Common myeloid progenitor, CD34-positive (primary cell): ENCODE measurements at regions not wholly inside any gene's neighbourhood (a gene's known extent, or its start where the extent isn't known, plus 50 kb on each side); places are given as distances from the start of the nearest gene placed in this dataset.
A peak's percentile ranks its signal among the peaks of the same experiment; 100 is the strongest.
"Not testable (repeated sequence)": the region's sequence is repeated elsewhere in the genome, so short reads cannot be mapped to it uniquely, and the experiment has no call there.

Source experiments
- CTCF ChIA-PET: fragments of 350-600 bp; sonication (Branson Sonifier 250); formaldehyde crosslinking; loops from one replicate; lab custom pipeline; 2021; ENCODE audit warnings: antibody characterized with exemption; lab: Charles Lee
- POLR2A ChIA-PET: fragments of 350-600 bp; sonication (Branson Sonifier 250); formaldehyde crosslinking; loops from one replicate; lab custom pipeline; 2021; ENCODE audit warnings: antibody characterized with exemption; lab: Charles Lee
- DNase-seq, 3 donors: peaks; one replicate each; pipeline versions ENCODE4 v3.0.0 to v3.0.0-alpha.2; 2013
- H3K27ac ChIP-seq, 2 experiments: 1 replicate in 1 of 2; 2 replicates in 1 of 2; pipeline ENCODE4 v1.7.0; 2013; ENCODE audit warnings: inconsistent platforms in 2 of 2, low read length in 2 of 2, mild to moderate bottlenecking in 2 of 2, low read depth in 1 of 2, moderate library complexity in 1 of 2; ENCODE audit not compliant: severe bottlenecking in 2 of 2, insufficient read depth in 1 of 2, poor library complexity in 1 of 2
- H3K27me3 ChIP-seq, 5 experiments: replicated peaks in 2 of 5; 1 replicate in 3 of 5; 2 replicates in 2 of 5; pipeline versions ENCODE4 v1.6.1 to v1.7.0; 2013; ENCODE audit warnings: low read length in 4 of 5, mild to moderate bottlenecking in 2 of 5, moderate library complexity in 2 of 5, inconsistent platforms in 1 of 5; ENCODE audit not compliant: insufficient read depth in 5 of 5, control insufficient read depth in 4 of 5
- H3K36me3 ChIP-seq, 4 experiments: 1 replicate in 2 of 4; 2 replicates in 2 of 4; pipeline versions ENCODE4 v1.6.1 to v1.7.0; 2013; ENCODE audit warnings: low read length in 3 of 4, control low read depth in 1 of 4, mild to moderate bottlenecking in 1 of 4; ENCODE audit not compliant: control insufficient read depth in 4 of 4, insufficient read depth in 4 of 4
- H3K4me1 ChIP-seq, 4 experiments: 1 replicate in 3 of 4; 2 replicates in 1 of 4; pipeline versions ENCODE4 v1.6.1 to v1.7.1; 2013; ENCODE audit warnings: low read length in 3 of 4, mild to moderate bottlenecking in 3 of 4, control low read depth in 1 of 4, inconsistent platforms in 1 of 4, moderate library complexity in 1 of 4; ENCODE audit not compliant: control insufficient read depth in 4 of 4, insufficient read depth in 4 of 4; ENCODE audit errors: control extremely low read depth in 1 of 4
- H3K4me3 ChIP-seq, 7 experiments: 1 replicate in 4 of 7; 2 replicates in 3 of 7; pipeline versions ENCODE4 v1.5.1 to v1.7.0; 2013; ENCODE audit warnings: mild to moderate bottlenecking in 7 of 7, low read length in 6 of 7, moderate library complexity in 6 of 7, inconsistent platforms in 2 of 7, low read depth in 2 of 7, control low read depth in 1 of 7; ENCODE audit not compliant: insufficient read depth in 4 of 7, control insufficient read depth in 1 of 7; ENCODE audit errors: extremely low read depth in 1 of 7
- H3K9me3 ChIP-seq, 5 experiments: 1 replicate in 4 of 5; 2 replicates in 1 of 5; pipeline versions ENCODE4 v1.6.1 to v1.7.1; 2013; ENCODE audit warnings: low read length in 4 of 5, mild to moderate bottlenecking in 2 of 5, inconsistent platforms in 1 of 5, low read depth in 1 of 5, moderate library complexity in 1 of 5; ENCODE audit not compliant: control insufficient read depth in 4 of 5, insufficient read depth in 2 of 5; ENCODE audit errors: control extremely low read depth in 1 of 5
- WGBS: methylation state at CpG from one replicate; pipeline ENCODE4 v1.1.5; 2013; ENCODE audit not compliant: insufficient coverage; 5-methylcytosine and 5-hydroxymethylcytosine counted together

DNA sequence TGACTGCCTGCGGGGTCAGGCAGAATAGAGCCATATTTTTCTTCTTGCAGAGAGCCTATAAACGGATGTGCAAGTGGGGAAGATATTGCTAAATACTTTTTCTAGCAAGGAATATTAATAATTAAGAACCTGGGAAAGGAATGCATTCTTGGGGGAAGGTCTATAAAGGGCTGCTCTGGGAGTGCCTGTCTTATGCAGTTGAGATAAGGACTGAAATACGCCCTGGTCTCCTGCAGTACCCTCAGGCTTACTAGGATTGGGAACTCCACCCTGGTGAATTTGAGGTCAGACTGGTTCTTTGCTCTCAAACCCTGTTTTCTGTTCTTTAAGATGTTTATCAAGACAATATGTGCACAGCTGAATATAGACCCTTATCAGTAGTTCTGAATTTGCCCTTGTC lies 152.5 kb upstream of the APOOL start:
- H3K27ac ChIP-seq, H3K36me3 ChIP-seq, H3K4me3 ChIP-seq, POLR2A ChIA-PET, H3K4me1 ChIP-seq, CTCF ChIA-PET, H3K9me3 ChIP-seq, H3K27me3 ChIP-seq: not testable (repeated sequence)
- 79% methylated on average over 2 of the region's 3 CpGs for WGBS
- peak in 2 of 3 donors; percentile 2 to 5 for DNase-seq

- H3K4me3 ChIP-seq, H3K4me1 ChIP-seq, H3K27ac ChIP-seq, H3K27me3 ChIP-seq, H3K9me3 ChIP-seq, DNase-seq, H3K36me3 ChIP-seq, POLR2A ChIA-PET: not testable (repeated sequence)
- WGBS, result 95% methylated on average over 13 of the region's 20 CpGs
- CTCF ChIA-PET, result interaction anchor here (1.1 kb wide), 1 partner anchor 127 kb away, joined by 3 read pairs; no protein-coding TSS in a partner anchor
Measured at GRCh38 chrX:84856791-84857190, 146.9 kb upstream of the APOOL start.

- CTCF ChIA-PET, DNase-seq, H3K4me3 ChIP-seq, H3K36me3 ChIP-seq, H3K27me3 ChIP-seq, POLR2A ChIA-PET, H3K27ac ChIP-seq, H3K4me1 ChIP-seq, H3K9me3 ChIP-seq: not testable (repeated sequence)
- WGBS, result no CpG with 5 or more reads among the region's 2 CpGs
Measured at GRCh38 chrX:84858771-84859170, 144.9 kb upstream of the APOOL start.

GRCh38 chrX:84865113-84865512 lies 138.6 kb upstream of the APOOL start:
- Histone ChIP-seq H3K27ac (no peak overlapping the region), H3K27me3 (no peaks in the 10 kb centered on the region), H3K36me3 (no peaks in the 10 kb centered on the region), H3K4me1 (no peaks in the 10 kb centered on the region), H3K9me3 (no peaks in the 10 kb centered on the region), H3K4me3 (no peak overlapping the region)
- CTCF ChIA-PET, result no interaction called here
- no peak for DNase-seq
- POLR2A ChIA-PET, result no interaction called here

DNA sequence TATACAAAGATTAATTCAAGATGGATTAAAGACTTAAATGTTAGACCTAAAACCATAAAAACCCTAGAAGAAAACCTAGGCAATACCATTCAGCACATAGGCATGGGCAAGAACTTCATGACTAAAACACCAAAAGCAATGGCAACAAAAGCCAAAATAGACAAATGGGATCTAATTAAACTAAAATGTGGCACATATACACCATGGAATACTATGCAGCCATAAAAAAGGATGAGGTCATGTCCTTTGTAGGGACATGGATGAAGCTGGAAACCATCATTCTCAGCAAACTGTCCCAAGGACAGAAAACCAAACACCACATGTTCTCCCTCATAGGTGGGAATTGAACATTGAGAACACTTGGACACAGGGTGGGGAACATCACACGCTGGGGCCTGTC lies 133.4 kb upstream of the APOOL start:
- H3K27me3 ChIP-seq, H3K4me1 ChIP-seq, H3K36me3 ChIP-seq, CTCF ChIA-PET, H3K27ac ChIP-seq, H3K4me3 ChIP-seq, POLR2A ChIA-PET, DNase-seq, H3K9me3 ChIP-seq: not testable (repeated sequence)
- WGBS, result no CpG with 5 or more reads among the region's 1 CpG

DNA sequence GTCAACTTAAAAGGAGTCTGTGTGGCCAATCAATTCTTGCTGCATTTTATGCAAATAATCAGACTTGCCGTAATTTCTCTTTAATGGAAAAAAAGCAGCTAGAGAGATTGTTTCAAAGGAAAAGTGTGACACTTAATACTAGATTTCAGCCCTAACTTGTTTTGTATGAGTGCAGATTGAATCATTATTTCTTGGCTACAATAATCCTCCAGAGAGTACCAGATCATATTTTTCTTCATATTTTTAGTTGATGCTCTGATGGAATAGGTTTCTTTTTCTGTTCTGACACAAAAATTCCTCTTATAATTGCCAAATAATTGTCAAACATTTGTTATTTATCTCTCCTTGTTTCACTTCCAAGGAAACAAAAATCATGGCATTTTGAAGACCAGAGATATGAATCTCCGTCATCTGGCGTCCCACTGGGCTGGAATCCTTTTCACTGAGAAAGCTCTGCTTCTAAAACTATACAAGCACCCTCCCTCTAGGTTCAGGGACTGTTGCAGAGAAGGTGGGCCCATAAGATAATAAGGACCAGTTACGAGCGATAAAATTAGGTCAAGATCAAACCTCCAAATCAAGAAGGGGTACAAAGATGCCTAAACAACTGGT lies 131.4 kb upstream of the APOOL start:
- H3K36me3 ChIP-seq, H3K4me1 ChIP-seq, H3K27ac ChIP-seq, CTCF ChIA-PET, H3K4me3 ChIP-seq, H3K9me3 ChIP-seq, DNase-seq, POLR2A ChIA-PET, H3K27me3 ChIP-seq: not testable (repeated sequence)
- WGBS, result 100% methylated on average over 2 of the region's 5 CpGs

GRCh38 chrX:84873176-84873575 lies 130.5 kb upstream of the APOOL start:
- Histone ChIP-seq H3K36me3 (no peaks in the 10 kb centered on the region), H3K27me3 (no peaks in the 10 kb centered on the region), H3K27ac (no peak overlapping the region), H3K9me3 (no peaks in the 10 kb centered on the region), H3K4me1 (no peaks in the 10 kb centered on the region), H3K4me3 (no peak overlapping the region)
- WGBS, result no CpG with 5 or more reads among the region's 3 CpGs
- peak in 1 of 3 donors; percentile 7 for DNase-seq
- ChIA-PET CTCF (no interaction called here), POLR2A (no interaction called here)
